Gastroesophageal sphincter (tissue), 4 donors: ENCODE measurements at regions not wholly inside any gene's neighbourhood (a gene's known extent, or its start where the extent isn't known, plus 50 kb on each side); places are given as distances from the start of the nearest gene placed in this dataset.
A peak's percentile ranks its signal among the peaks of the same experiment; 100 is the strongest.
"Not testable (repeated sequence)": the region's sequence is repeated elsewhere in the genome, so short reads cannot be mapped to it uniquely, and the experiment has no call there.

ENCODE experiments used
- ATAC-seq: fragments of 150-250 bp; one replicate; pipeline ENCODE4 v1.9.1; 2016; ENCODE audit warnings: mild to moderate bottlenecking, moderate library complexity
- H3K27ac ChIP-seq, 4 donors: fragments of 200-600 bp; sonication (generic) in 3 of 4; 1 replicate in 3 of 4; 2 replicates in 1 of 4; pipeline ENCODE4 v1.5.1; 2016 to 2019
- H3K27me3 ChIP-seq: fragments of 200-600 bp; sonication (generic); one replicate; pipeline ENCODE4 v1.5.1; 2019
- H3K36me3 ChIP-seq, 2 donors: fragments of 200-600 bp; sonication (generic); one replicate each; pipeline ENCODE4 v1.5.1; 2019; ENCODE audit warnings: control low read depth in 1 of 2
- H3K4me1 ChIP-seq, 3 donors: fragments of 200-600 bp; sonication (generic); 1 replicate in 2 of 3; 2 replicates in 1 of 3; pipeline ENCODE4 v1.5.1; 2016 to 2019; ENCODE audit warnings: control low read depth in 2 of 3
- H3K4me3 ChIP-seq, 2 donors: fragments of 200-600 bp; sonication (generic); one replicate each; pipeline ENCODE4 v1.5.1; 2019; ENCODE audit warnings: mild to moderate bottlenecking in 1 of 2, moderate library complexity in 1 of 2
- H3K9me3 ChIP-seq, 3 donors: fragments of 200-600 bp; sonication (generic); one replicate each; pipeline ENCODE4 v1.5.1; 2017 to 2019; ENCODE audit warnings: control low read depth in 2 of 3
- CTCF ChIP-seq, 4 experiments: fragments of 200-600 bp in 2 of 4; fragments of 450-650 bp in 2 of 4; sonication (generic) in 1 of 4; IDR thresholded peaks; one replicate each; pipeline ENCODE4 v1.5.1; 2017 to 2019; ENCODE audit warnings: antibody characterized with exemption in 4 of 4, mild to moderate bottlenecking in 2 of 4, moderate library complexity in 2 of 4
- EP300 ChIP-seq: sonication (generic); formaldehyde crosslinking; IDR thresholded peaks from one replicate; pipeline ENCODE4 v1.6.1; 2017; ENCODE audit warnings: antibody characterized with exemption, mild to moderate bottlenecking
- POLR2A ChIP-seq, 2 donors: fragments of 450-650 bp; IDR thresholded peaks; one replicate each; pipeline ENCODE4 v1.6.1; 2017; ENCODE audit warnings: antibody characterized with exemption in 2 of 2, mild to moderate bottlenecking in 2 of 2, moderate library complexity in 1 of 2
- POLR2AphosphoS5 ChIP-seq: sonication (generic); formaldehyde crosslinking; IDR thresholded peaks from one replicate; pipeline ENCODE4 v1.6.1; 2017; ENCODE audit warnings: antibody characterized with exemption
- WGBS, 2 donors: methylation state at CpG; one replicate each; pipeline ENCODE4 v1.1.5; 2018; ENCODE audit warnings: low coverage in 1 of 2; 5-methylcytosine and 5-hydroxymethylcytosine counted together

- H3K36me3 ChIP-seq = no peaks in the 10 kb centered on the region
- ATAC-seq = no peak
- no peak for TF ChIP-seq POLR2AphosphoS5
- no peak for TF ChIP-seq POLR2A (IDR thresholded peaks at IDR 0.05)
- no peak for TF ChIP-seq CTCF (IDR thresholded peaks at IDR 0.05)
- TF ChIP-seq EP300 = no peak
- no peak overlapping the region for H3K4me3 ChIP-seq
- peaks cover 7 to 54% (median 14%) of the 10 kb centered on the region in 3 donors for H3K4me1 ChIP-seq
- peak overlapping the region; percentile 37 to 69 (median 68) for H3K27ac ChIP-seq
- WGBS, 2 donors = 18 to 39% methylated on average over 5 to 7 of the region's 7 CpGs
- no peaks in the 10 kb centered on the region for H3K27me3 ChIP-seq
- no peaks in the 10 kb centered on the region for H3K9me3 ChIP-seq
Observed at GRCh38 chr17:12227547-12227946, 206.9 kb downstream of the MAP2K4 start.

GRCh38 chr17:12229335-12229734 lies 208.7 kb downstream of the MAP2K4 start:
- TF ChIP-seq POLR2A (IDR thresholded peaks at IDR 0.05) = no peak
- TF ChIP-seq CTCF (IDR thresholded peaks at IDR 0.05) = no peak
- TF ChIP-seq EP300 = no peak
- no peak for TF ChIP-seq POLR2AphosphoS5
- H3K4me1 ChIP-seq = peaks cover 7 to 54% (median 14%) of the 10 kb centered on the region in 3 donors
- peak overlapping the region in 3 of 4 donors; percentile 67 to 69 (median 68) for H3K27ac ChIP-seq
- no peaks in the 10 kb centered on the region for H3K9me3 ChIP-seq
- no peaks in the 10 kb centered on the region for H3K36me3 ChIP-seq
- 39% methylated on average over 5 of the region's 5 CpGs; no CpG with 5 or more reads in 1 of the 2 donors for WGBS, 2 donors
- H3K27me3 ChIP-seq = no peaks in the 10 kb centered on the region
- ATAC-seq = peak; percentile 21
- H3K4me3 ChIP-seq = no peak overlapping the region

- Histone ChIP-seq H3K36me3 (no peaks in the 10 kb centered on the region), H3K27me3 (no peaks in the 10 kb centered on the region), H3K4me3 (no peak overlapping the region), H3K27ac (peak overlapping the region; percentile 68 to 85 (median 69)), H3K9me3 (no peaks in the 10 kb centered on the region), H3K4me1 (peaks cover 7 to 54% (median 14%) of the 10 kb centered on the region in 3 donors)
- peak; percentile 69 for ATAC-seq
- WGBS, 2 donors = 22 to 23% methylated on average over 3 to 4 of the region's 4 CpGs
- TF ChIP-seq CTCF (IDR thresholded peaks at IDR 0.05) = no peak
- TF ChIP-seq EP300 = no peak
- no peak for TF ChIP-seq POLR2A (IDR thresholded peaks at IDR 0.05)
- no peak for TF ChIP-seq POLR2AphosphoS5
Observed at GRCh38 chr17:12230481-12231354, 210.0 kb downstream of the MAP2K4 start.

- 27 to 31% methylated on average over 2 of the region's 2 CpGs for WGBS, 2 donors
- no peak for TF ChIP-seq EP300
- TF ChIP-seq POLR2AphosphoS5 = peak; percentile 63
- peak overlapping the region; percentile 68 to 85 (median 69) for H3K27ac ChIP-seq
- H3K27me3 ChIP-seq = no peaks in the 10 kb centered on the region
- H3K4me3 ChIP-seq = no peak overlapping the region
- no peaks in the 10 kb centered on the region for H3K36me3 ChIP-seq
- ATAC-seq = peak; percentile 75
- no peaks in the 10 kb centered on the region for H3K9me3 ChIP-seq
- peaks cover 7 to 54% (median 14%) of the 10 kb centered on the region in 3 donors for H3K4me1 ChIP-seq
Observed at GRCh38 chr17:12231355-12231682, 210.6 kb downstream of the MAP2K4 start.

GRCh38 chr17:12239021-12239420 lies 218.3 kb downstream of the MAP2K4 start:
- H3K27me3 ChIP-seq, H3K4me3 ChIP-seq, H3K36me3 ChIP-seq, H3K9me3 ChIP-seq, ATAC-seq, H3K27ac ChIP-seq: not testable (repeated sequence)
- 91 to 93% methylated on average over 3 to 5 of the region's 5 CpGs for WGBS, 2 donors
- H3K4me1 ChIP-seq = peaks cover 0 to 25% (median 4%) of the 10 kb centered on the region in 3 donors
